GM12865 (cell line): ENCODE measurements at regions not wholly inside any gene's neighbourhood (a gene's known extent, or its start where the extent isn't known, plus 50 kb on each side); places are given as distances from the start of the nearest gene placed in this dataset.
A peak's percentile ranks its signal among the peaks of the same experiment; 100 is the strongest.
"Not testable (repeated sequence)": the region's sequence is repeated elsewhere in the genome, so short reads cannot be mapped to it uniquely, and the experiment has no call there.

Experiments used
- DNase-seq: peaks from one replicate; pipeline ENCODE4 v3.0.0; 2010; ENCODE audit warnings: low read depth
- H3K4me3 ChIP-seq: 2 replicates; pipeline ENCODE4 v1.5.1; 2011; ENCODE audit warnings: mild to moderate bottlenecking, low read depth, low read length, control low read depth
- TF ChIP-seq, protein P1 (sequence below): IDR thresholded peaks from 2 replicates; pipeline ENCODE4 v1.5.1; 2011; ENCODE audit warnings: low read length, control low read depth, low read depth, inconsistent platforms; ENCODE audit not compliant: insufficient read depth; ENCODE audit errors: missing control alignments

GRCh38 chr11:121358760-121359159, 66.2 kb downstream of the SC5D start:
- TF ChIP-seq, protein P1, sequence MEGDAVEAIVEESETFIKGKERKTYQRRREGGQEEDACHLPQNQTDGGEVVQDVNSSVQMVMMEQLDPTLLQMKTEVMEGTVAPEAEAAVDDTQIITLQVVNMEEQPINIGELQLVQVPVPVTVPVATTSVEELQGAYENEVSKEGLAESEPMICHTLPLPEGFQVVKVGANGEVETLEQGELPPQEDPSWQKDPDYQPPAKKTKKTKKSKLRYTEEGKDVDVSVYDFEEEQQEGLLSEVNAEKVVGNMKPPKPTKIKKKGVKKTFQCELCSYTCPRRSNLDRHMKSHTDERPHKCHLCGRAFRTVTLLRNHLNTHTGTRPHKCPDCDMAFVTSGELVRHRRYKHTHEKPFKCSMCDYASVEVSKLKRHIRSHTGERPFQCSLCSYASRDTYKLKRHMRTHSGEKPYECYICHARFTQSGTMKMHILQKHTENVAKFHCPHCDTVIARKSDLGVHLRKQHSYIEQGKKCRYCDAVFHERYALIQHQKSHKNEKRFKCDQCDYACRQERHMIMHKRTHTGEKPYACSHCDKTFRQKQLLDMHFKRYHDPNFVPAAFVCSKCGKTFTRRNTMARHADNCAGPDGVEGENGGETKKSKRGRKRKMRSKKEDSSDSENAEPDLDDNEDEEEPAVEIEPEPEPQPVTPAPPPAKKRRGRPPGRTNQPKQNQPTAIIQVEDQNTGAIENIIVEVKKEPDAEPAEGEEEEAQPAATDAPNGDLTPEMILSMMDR, result no peak
- no peak for DNase-seq
- H3K4me3 ChIP-seq, result no peak overlapping the region

GRCh38 chr11:121359591-121359990, 67.0 kb downstream of the SC5D start:
- TF ChIP-seq, protein P1, result no peak
- no peak for DNase-seq
- H3K4me3 ChIP-seq, result no peak overlapping the region

GRCh38 chr11:121362955-121363354, 70.4 kb downstream of the SC5D start:
- not testable (repeated sequence) for H3K4me3 ChIP-seq, DNase-seq

DNA sequence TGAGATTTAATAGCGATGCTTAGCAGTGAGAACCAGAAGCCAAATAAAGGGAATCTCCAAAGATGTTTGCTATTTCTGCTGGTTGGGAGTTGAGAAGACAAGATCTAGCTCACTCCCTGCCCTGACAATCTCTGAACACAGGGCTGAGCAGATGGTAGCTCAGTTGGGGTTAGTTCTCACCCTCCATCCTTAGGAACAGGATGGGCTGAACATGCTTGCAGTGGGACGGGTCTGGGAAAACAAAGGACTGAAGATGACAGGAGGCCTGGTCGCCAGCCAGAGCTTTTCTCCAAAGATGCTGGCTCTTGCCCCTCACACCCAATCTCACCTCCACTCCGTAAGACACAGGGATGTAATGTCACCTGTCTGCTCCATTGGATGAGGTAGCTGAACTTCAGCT, 72.7 kb downstream of the SC5D start:
- H3K4me3 ChIP-seq, result no peak overlapping the region
- DNase-seq, result no peak
- TF ChIP-seq, protein P1, result no peak

DNA sequence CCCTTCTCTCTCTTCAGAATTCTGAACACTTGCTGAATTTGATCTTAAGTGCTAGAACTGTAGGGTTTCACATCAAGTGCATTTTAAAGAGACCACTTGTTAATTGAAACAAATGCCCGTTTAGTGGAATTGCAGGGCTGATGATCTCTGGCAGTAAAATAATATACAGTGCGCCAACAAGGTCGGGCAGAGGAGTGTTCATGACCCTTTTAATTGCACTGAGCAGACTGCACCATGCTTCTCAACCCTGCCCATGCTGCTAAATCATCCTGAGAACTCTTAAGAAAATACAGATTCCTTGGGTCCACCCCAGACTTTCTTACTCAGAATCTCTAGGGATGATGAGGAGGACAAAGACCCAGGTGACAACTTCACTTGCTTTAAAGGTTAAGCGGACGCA, 73.5 kb downstream of the SC5D start:
- no peak overlapping the region for H3K4me3 ChIP-seq
- DNase-seq, result no peak
- TF ChIP-seq, protein P1, result no peak

GRCh38 chr11:121367001-121367843, 74.7 kb downstream of the SC5D start:
- peak; percentile 95 for DNase-seq
- TF ChIP-seq, protein P1, result no peak
- H3K4me3 ChIP-seq, result peak overlapping the region; percentile 19; the same call in 1 of the 2 replicates

- peak; percentile 29 for DNase-seq
- peak overlapping the region; percentile 19; the same call in 1 of the 2 replicates for H3K4me3 ChIP-seq
Observed at GRCh38 chr11:121367844-121368225, 75.3 kb downstream of the SC5D start.

More at GRCh38 chr11:121367844-121368225, 75.3 kb downstream of the SC5D start:
- TF ChIP-seq, protein P1, result no peak
